Left hindlimb (tissue), 1 donor: ENCODE measurements at regions not wholly inside any gene's neighbourhood (a gene's known extent, or its start where the extent isn't known, plus 50 kb on each side); places are given as distances from the start of the nearest gene placed in this dataset.
"Not testable (repeated sequence)": the region's sequence is repeated elsewhere in the genome, so short reads cannot be mapped to it uniquely, and the experiment has no call there.

Experiments
- DNase-seq: peaks from one replicate; pipeline ENCODE4 v3.0.0-alpha.2; 2018

- DNase-seq = no peak
Observed at GRCh38 chr6:14406614-14407331, 289.2 kb downstream of the CD83 start.

GRCh38 chr6:14408446-14408845 is 290.9 kb downstream of the CD83 start:
- DNase-seq = no peak

GRCh38 chr6:14412026-14412425 is 294.5 kb downstream of the CD83 start:
- no peak for DNase-seq

GRCh38 chr6:14415452-14415851 is 297.9 kb downstream of the CD83 start:
- no peak for DNase-seq

GRCh38 chr6:14417377-14417776 is 299.8 kb downstream of the CD83 start:
- no peak for DNase-seq

GRCh38 chr6:14419224-14419623 is 301.7 kb downstream of the CD83 start:
- not testable (repeated sequence) for DNase-seq

- no peak for DNase-seq
Observed at GRCh38 chr6:14422061-14422460, 304.5 kb downstream of the CD83 start.

GRCh38 chr6:14422917-14423316 is 305.3 kb downstream of the CD83 start:
- no peak for DNase-seq

GRCh38 chr6:14423330-14423729 is 305.8 kb downstream of the CD83 start:
- DNase-seq = no peak

GRCh38 chr6:14423955-14424354 is 306.4 kb downstream of the CD83 start:
- no peak for DNase-seq

- DNase-seq = no peak
Observed at GRCh38 chr6:14425805-14426204, 308.2 kb downstream of the CD83 start.

- no peak for DNase-seq
Observed at GRCh38 chr6:14426281-14426680, 308.7 kb downstream of the CD83 start.

GRCh38 chr6:14428269-14428668 is 310.7 kb downstream of the CD83 start:
- no peak for DNase-seq

GRCh38 chr6:14429396-14429795 is 311.8 kb downstream of the CD83 start:
- DNase-seq = no peak

- DNase-seq = no peak
Observed at GRCh38 chr6:14430218-14430617, 312.6 kb downstream of the CD83 start.

- peak; percentile 71 for DNase-seq
Observed at GRCh38 chr6:14431385-14432330, 314.1 kb downstream of the CD83 start.

- no peak for DNase-seq
Observed at GRCh38 chr6:14434916-14435690, 317.5 kb downstream of the CD83 start.

- no peak for DNase-seq
Observed at GRCh38 chr6:14436592-14437132, 319.1 kb downstream of the CD83 start.

- no peak for DNase-seq
Observed at GRCh38 chr6:14439419-14439818, 321.8 kb downstream of the CD83 start.

GRCh38 chr6:14440215-14440910 is 322.8 kb downstream of the CD83 start:
- DNase-seq = no peak

GRCh38 chr6:14440940-14441781 is 323.6 kb downstream of the CD83 start:
- peak; percentile 50 for DNase-seq
